ENCODE measurements at regions not wholly inside any gene's neighbourhood (a gene's known extent, or its start where the extent isn't known, plus 50 kb on each side); places are given as distances from the start of the nearest gene placed in this dataset.
"Not testable (repeated sequence)": the region's sequence is repeated elsewhere in the genome, so short reads cannot be mapped to it uniquely, and the experiment has no call there.

DNA sequence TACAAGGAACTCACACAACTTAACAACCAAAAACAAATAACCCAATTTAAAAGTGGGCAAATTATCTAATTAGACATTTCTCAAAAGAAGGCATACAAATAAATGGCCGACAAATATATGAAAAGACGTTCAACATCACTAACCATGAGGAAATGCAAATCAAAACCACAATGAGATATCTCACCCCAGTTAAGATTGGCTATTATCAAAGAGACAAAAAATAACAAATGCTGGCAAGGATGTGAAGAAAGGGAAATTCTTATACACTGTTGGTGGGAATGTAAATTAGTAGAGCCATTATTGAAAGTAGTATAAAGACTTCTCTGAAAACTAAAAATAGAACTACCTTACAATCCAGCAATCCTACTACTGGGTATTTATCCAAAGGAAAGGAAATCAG, 96.7 kb upstream of the SIRPG start:
- DNase-seq (ENCODE audit: low read depth in 2 of 2), result no peak

DNA sequence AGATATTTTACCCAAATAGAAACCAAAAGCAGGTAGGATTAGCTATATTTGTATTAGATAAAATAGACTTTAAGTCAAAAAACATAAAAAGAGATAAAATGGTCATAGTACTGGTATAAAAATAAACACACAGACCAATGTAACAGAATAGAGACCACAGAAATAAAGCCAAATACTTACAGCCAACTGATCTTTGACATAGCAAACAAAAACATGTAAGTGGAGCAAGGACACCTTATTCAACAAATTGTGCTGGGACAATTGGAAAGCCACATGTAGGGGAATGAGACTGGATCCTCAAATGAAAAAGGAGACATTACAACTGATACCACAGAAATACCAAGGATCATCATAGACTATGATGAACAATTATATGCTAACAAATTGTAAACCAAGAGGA, 94.5 kb upstream of the SIRPG start:
- DNase-seq (ENCODE audit: low read depth in 2 of 2), result no peak

DNA sequence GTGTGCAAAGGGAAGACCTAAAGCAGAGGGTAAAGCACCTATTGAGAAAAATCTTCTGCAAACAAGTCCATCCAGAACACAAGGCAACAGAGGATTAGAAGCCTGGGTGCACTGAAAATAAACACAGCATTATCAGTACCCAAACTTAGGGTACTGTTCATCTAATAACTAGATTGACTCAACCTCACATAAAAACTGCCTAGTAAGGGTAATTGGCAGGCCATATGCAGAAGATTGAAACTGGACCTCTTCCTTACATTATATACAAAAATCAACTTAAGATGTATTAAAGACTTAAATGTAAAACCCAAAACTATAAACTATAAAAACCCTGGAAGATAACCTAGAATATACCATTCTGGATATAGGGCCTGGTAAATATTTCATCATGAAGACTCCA, 91.2 kb upstream of the SIRPG start:
- no peak for DNase-seq (ENCODE audit: low read depth in 2 of 2)

DNA sequence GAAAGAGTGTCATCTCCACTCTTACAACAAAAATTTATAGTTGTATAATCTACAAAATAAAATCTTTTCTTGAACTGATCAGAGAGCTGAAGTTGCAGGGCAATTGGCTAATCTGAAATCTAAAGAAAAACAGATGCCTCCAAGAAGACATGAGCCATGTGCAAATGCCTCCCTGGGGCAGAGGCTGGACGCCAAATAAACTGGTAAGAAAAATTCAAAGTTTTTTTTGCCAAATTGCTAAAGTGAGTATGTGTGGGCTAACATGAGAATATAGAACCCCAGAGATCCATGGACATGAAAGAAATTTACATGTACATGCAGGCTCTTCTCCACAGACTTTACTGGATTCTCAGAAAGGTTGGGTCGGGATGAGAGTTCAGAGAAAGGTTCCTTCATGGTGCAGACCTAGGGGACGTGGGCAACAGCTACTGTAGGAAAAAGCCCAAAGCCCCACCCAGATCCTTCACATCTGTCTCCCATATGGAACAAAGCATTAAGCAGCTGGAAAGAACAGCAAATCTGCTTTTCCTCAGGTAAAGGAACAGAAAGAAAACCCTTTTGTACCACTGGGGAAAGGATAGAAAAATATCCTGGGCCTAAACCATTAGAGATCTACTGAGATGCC, 90.5 kb upstream of the SIRPG start:
- no peak for DNase-seq (ENCODE audit: low read depth in 2 of 2)

DNA sequence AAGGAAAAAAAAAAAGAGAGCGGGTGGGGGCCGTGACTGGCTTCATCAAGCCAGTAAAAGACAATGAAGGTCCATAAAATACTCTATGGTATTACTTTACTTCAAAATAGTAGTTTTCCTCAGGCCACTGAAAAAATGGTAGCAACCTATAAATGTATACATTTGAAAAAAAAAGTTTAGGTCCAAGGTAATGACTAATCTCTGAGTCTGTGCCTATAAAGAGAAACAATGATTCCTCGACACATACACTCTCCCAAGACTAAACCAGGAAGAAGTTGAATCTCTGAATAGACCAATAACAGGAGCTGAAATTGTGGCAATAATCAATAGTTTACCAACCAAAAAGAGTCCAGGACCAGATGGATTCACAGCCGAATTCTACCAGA, 84.5 kb upstream of the SIRPG start:
- DNase-seq (ENCODE audit: low read depth in 2 of 2), result not testable (repeated sequence)

DNA sequence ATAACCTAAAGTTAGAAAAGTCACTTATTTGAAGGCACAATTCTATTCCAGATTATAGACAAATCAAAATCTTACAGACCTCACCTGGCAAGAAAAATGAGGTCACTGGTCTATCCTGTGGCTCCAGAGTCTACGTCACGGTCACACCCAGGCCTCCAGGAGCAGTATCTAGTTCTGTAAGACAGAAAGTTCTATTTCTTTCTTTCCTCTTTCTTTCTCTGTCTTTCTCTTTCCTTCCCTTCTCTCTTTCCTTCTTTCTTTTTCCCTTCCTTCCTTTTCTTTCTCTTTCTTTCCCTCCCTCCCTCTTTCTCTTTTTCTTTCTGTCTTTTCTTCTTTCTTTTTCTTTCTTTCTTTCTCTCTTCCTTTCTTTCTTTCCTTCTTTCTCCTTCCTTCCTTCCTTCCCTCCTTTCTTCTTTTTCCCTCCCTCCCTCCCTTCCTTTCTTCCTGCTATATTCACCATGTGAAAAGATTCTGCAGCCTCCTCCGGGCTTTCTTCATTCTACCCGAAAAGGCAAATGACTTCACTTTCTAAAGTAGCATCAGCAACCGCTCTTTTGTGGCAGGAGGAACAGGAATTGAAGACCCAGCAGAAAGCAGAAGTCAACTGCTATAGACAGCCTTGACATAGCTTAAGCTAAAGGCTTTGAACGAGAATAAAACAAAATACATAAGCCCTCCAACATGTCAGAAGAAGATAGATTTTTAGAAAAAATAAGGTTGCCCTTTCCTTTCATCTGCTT, 83.9 kb upstream of the SIRPG start:
- DNase-seq (ENCODE audit: low read depth in 2 of 2), result no peak

DNA sequence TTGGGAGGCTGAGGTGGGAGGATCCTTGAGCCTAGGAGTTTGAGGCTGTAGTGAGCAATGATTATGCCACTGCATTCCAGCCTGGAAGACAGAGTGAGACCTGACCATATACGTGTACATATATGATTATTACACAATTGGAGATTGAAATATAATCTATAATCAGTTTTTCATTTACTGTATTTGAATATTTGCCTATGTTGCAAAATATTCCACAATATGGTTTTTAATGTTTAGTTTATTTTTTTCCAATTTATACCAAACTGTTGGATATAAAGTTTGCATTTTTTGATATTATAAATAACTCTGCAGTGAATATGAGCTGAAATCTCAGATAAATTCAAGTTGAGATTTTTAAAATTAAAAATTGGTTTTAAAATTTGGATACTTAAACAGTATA, 79.6 kb upstream of the SIRPG start:
- DNase-seq (ENCODE audit: low read depth in 2 of 2), result no peak

DNA sequence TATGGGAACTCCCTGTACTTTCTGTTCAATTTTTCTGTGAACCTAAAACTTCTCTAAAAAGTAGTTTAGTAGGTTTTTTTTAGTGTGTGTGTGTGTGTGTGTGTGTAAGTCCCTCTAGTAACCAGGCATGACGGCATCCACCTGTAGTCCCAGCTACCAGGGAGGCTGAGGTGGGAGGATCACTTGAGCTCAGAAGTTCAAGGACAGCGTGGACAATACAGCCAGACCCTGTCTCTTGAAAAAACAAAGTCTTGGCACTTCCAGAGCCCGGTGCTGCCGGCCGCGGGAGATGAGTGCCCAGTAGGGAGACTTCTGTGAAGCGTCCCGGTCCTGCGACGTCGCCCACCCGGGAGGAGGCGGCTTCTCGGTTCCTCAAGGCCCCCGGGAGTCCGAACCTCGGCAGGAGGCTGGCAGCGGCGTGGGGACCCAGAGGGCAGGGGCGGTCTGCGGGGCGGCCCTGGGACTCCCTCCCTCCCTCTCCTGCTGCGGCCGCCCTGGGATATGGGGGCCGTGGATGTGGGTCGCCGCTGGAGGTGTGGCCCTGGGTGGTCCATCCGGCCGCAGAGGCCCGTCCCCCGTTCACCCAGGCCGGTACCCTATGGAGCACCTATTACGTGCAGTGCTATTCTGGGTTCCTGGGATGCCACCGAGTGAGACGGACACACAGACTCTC, 78.0 kb upstream of the SIRPG start:
- DNase-seq (ENCODE audit: low read depth in 2 of 2), result no peak

DNA sequence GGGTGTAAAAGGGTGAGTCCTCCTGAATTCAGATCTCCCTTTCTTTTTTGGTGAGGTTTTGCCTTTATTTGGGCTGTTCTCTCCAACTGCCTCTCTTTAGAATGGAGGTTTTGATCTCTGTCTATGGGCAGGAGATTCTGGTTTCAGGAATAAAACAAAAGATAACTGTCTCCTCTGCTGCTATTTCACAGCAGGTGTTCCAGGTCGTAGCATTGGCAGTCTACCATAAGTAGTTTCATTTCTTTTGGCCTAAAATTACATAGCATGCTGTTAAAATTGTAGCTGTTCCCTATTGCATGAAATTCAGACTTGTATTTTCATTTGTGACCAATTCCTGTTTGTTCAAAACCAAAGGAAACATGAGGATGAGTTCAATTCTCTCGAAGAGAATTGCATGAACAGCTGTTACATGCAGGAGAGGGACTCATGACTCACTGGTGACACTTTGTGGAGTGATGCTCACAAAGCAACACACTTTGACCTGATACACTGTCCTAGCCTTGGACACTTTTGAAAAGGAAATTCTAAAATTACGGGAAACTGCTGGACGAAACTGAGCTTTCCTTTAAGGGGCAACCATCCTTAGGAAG, 76.8 kb upstream of the SIRPG start:
- no peak for DNase-seq (ENCODE audit: low read depth in 2 of 2)

DNA sequence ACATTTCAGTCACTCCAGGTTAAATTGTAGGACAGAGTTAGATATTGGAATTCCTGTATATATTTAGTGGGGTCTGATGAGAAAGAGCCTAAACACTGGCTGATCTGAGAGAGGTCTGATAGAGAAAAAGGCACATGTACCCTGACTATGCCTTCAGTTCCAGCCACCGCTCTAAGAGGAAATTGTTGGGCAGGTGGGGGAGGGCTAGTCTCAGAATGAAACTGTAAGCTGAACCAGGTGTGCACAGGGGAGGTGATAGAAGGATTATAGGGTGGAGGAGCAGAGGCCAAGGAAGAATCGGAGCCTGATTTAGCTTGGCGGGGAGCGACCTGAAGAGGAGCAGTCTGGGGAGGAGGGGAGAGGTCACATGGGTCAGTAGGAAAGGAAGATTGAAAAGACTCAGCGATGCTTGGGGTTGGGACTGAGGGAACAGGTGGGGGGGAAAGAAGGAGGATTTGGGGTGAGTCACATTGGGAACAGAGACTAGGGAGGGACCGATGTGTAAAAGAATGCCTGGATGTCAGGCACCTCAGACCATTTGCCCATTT, 74.3 kb upstream of the SIRPG start:
- DNase-seq (ENCODE audit: low read depth in 2 of 2), result peak in 1 of 2 experiments; percentile 19

DNA sequence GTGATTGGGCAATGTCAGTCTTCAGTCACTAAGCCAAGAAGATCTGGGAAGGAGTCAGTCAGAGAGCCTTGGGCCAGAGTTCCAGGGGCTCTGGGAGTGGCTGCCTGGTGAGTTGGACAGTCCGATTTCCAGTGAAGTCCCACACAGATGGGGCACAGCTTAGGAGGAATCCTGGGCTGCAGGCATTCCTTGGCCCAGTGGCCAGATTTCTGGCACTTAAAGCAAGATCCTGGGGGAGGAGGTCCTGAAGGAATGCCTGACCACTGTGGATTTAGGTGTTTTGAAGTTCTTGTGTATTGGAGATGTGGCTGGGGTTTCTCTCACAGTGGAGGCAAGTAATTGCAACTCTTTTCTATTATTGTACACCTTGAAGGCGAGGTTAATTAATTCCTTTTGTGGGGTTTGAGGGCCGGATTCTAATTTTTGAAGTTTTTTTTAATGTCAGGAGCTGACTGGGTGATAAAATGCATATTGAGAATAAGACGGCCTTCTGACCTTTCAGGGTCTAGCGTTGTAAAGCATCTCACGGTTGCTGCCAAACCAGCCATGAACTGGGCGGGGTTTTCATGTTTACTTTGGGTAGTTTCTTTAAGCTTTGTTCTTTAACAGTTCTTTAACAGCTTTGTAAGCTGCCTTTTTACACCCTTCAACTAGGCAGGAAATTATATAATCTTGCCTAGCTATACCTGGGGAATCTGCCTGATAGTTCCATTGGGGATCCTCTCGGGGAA, 73.6 kb upstream of the SIRPG start:
- not testable (repeated sequence) for DNase-seq (ENCODE audit: low read depth in 2 of 2)

DNA sequence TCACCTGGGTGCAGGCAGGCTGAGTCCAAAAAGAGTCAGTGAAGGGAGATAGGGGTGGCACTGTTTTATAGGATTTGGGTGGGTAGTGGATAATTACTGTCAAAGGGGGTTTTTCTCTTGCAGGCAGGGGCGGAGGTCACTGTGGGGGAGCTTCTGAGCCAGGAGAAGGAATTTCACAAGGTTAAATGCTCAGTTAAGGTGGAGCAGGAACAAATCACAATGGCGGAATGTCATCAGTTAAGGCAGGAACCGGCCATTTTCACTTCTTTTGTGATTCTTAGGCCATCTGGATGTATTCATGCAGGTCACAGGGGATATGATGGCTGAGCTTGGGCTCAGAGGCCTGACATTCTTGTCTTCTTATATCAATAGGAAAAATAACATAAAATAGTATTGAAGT, 69.7 kb upstream of the SIRPG start:
- DNase-seq (ENCODE audit: low read depth in 2 of 2), result not testable (repeated sequence)

DNA sequence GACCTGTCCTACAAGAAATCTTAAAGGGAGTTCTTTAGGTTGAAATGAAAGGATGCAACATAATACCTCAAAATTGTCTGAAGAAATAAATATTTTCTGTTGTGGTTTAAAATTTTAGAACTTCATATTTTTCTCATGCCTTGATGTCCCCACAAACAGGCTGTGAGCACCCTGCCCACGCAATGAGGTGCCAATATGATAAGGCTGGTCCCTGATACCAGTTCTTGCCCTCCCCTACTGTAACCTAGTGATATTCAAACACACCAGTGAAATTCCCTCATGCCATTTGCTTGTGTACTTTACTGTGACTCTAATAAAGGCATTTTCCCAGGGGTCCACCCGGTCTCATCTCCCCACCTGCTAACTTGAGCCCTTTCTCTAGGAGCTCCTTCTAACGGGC, 67.3 kb upstream of the SIRPG start:
- no peak for DNase-seq (ENCODE audit: low read depth in 2 of 2)

DNA sequence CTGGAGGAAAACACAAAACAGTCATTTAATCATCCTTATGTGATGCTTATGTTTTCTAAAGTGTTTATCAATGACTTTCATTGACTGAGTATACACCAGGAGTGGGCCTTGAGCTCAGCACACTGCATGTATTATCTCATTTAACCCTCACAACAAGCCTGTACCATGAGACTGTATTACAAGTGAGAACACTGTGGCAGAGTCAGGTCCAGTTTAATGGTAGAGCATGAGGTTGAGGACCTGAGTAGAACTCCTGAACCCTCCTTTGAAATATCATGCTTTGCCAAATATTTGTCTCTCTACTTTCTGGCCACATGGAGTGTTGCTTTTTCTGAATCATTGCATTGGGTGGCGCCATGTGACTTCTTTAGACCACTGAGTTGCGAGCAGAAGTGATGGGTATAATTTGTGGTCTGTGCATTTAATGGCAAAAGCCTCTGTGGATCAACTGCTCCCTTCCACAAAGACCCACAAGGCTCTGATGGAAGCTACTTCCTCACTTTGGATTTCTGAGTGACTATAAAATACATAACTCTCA, 65.0 kb upstream of the SIRPG start:
- DNase-seq (ENCODE audit: low read depth in 2 of 2), result no peak

DNA sequence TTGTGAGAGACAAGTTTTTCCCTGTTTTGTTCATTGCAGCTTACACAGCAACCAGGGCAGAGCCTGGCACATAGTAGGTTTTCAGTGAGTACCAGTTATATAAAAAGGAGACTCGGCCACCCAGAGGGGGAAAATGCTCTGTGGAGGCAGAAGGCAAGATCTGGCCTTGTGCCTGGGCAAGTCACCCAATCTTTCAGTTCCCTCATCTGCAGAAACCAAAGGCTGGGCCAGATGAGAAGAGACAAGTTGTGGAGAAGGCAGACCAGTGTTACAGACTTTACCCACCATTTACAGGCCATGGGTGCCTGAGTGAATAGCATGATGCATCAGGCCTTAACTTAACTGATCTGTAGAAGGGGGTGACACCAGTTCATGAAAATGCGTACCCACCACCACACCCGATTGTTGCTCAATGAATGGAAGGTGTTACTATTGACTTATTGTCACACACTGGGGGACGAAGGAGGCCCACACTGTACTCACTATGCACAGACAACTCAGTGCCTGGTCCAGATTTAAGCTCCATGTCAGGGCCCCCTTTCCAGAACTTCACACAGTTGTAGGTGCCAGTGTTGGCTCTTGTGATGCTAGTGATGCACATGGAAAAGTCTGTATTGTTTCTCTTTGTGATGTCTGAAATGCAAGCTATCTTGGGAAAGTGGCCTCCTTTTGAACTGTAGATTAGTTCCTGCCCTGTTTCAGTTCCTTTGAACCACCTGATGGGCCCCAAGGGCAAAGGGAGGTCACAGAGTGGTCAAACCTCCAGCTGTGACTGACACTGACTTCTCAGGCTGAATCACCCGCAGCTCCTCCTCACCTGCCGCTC, 64.3 kb upstream of the SIRPG start:
- no peak for DNase-seq (ENCODE audit: low read depth in 2 of 2)

DNA sequence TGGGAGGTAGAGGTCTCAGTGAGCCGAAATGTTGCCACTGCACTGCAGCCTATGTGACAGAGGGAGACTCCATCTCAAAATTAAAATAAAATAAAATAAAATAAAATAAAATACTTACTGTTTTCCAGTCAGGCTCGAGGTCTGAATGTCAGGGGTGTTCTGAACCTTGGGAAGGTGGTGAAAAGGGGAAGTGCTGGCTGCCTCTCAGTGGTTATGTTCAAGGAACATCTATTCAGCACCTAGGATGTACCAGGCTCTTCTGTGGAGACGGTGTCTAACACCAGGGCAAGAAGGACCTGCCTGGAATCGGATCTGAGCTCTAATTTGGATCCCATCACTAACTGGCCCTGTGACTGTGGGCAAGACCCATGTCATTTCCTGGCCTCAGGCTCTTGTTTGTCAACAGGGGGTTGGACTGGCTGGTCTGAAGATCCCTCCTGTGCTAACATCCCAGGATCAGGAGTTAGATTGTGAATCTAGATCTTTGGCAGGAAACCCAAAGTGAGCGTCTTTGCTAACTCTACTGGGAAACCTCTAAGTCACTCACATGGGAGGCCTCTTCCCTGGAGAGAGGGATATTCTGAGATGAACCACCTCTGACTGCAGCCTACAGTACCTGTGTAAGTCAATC, 63.4 kb upstream of the SIRPG start:
- DNase-seq (ENCODE audit: low read depth in 2 of 2), result no peak

DNA sequence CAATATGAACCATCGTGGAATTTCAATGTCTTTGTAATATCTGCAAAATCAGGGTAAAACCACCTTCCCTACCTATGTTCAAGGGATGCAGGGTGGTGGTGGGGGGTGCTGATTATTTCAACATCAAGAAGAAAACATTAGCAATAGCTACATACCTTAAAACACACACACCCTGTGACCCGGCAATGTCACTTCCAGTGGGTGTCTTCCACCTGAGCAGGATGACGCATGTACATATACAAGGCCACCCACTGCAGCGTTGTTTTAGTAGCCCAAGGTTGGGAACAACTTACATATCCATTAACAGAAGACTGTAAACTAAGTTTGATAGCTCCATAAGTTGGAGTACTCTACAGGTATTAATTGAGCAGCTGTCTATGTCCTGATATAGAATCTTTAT, 62.6 kb upstream of the SIRPG start:
- DNase-seq (ENCODE audit: low read depth in 2 of 2), result no peak

DNA sequence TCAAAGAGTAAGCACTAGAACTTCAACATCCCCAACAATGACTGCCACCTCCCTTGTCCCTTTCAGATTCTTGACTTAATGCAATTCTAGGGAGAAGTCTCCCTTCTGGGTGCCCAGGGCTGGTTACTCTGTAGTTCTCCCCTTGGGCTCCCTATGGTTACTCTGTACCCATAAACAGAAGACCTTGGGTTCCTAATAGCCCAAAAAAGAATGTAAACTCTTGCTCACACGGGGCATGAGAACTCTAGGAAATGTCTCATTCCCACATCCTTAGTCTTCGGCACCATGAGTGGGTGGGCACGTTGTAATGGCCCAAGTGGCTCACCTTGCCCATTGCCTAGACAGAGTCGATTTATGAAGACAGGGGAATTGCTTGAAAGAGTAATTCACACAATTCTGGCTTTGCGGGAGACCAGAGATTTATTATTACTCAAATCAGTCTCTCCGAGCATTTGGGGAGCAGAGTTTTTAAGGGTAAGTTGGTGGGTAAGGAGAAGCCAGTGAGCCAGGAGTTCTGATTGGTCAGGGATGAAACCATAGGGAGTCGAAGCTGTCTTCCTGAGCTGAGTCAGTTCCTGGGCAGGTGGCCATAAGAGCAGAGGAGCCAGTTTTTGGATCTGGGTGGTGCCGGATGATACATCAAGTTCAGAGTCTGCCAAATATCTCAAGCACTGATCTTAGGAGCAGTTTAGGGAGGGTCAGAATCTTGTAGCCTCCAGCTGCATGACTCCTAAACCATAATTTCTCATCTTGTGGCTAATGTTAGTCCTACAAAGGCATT, 61.2 kb upstream of the SIRPG start:
- no peak for DNase-seq (ENCODE audit: low read depth in 2 of 2)

All from stimulated activated CD4-positive, alpha-beta T cell treated with anti-CD3 and anti-CD28 coated beads, Interleukin-12 subunit alpha, Interleukin-12 subunit beta, amount 100 ng/mL, for 24 hours (primary cell).